ENCODE measurements at regions not wholly inside any gene's neighbourhood (a gene's known extent, or its start where the extent isn't known, plus 50 kb on each side); places are given as distances from the start of the nearest gene placed in this dataset.

GRCh38 chr13:70391678-70392077 is 283.4 kb upstream of the KLHL1 start:
- TF ChIP-seq POLR2A (IDR thresholded peaks at IDR 0.05; ENCODE audit: low read depth, low read length) (no peak), POLR2AphosphoS5 (IDR thresholded peaks at IDR 0.05; ENCODE audit: low read depth, low read length) (no peak), TAF1 (IDR thresholded peaks at IDR 0.05; ENCODE audit: borderline replicate concordance, low read depth, low read length) (no peak)
